ENCODE measurements at regions not wholly inside any gene's neighbourhood (a gene's known extent, or its start where the extent isn't known, plus 50 kb on each side); places are given as distances from the start of the nearest gene placed in this dataset.
A peak's percentile ranks its signal among the peaks of the same experiment; 100 is the strongest.

DNA sequence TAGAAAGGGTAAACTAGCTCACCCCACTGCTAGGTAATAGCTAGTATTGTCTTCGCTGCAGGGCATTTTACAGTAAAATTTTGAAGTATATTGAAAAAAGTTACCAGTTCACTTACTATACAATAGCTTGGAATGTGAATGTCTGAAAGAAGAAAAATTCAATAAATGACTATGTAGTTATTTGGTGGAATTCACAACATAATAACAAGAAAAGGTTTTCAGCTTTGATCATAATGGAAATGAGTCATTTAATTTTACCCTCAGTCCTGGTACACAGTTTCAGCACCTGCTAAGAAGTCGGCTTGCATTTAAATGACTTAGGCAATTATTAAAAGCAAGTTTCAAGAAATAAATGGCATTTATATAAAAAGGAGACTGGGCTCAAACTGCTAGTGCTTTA lies 90.4 kb downstream of the NUP35 start:
- H3K4me1 ChIP-seq, result no peaks in the 10 kb centered on the region
- H3K4me3 ChIP-seq, result no peak overlapping the region
- H3K9me3 ChIP-seq, result peaks cover 0 to 4% (median under 1%) of the 10 kb centered on the region in 4 donors
- no peak overlapping the region for H3K27ac ChIP-seq
- intact Hi-C loops (cut with DNase I; ENCODE audit: low total_unique reads), result no loop called here
- 88 to 94% (median 89%) methylated on average over 2 of the region's 2 CpGs for WGBS, 5 donors
- TF ChIP-seq, protein P1, sequence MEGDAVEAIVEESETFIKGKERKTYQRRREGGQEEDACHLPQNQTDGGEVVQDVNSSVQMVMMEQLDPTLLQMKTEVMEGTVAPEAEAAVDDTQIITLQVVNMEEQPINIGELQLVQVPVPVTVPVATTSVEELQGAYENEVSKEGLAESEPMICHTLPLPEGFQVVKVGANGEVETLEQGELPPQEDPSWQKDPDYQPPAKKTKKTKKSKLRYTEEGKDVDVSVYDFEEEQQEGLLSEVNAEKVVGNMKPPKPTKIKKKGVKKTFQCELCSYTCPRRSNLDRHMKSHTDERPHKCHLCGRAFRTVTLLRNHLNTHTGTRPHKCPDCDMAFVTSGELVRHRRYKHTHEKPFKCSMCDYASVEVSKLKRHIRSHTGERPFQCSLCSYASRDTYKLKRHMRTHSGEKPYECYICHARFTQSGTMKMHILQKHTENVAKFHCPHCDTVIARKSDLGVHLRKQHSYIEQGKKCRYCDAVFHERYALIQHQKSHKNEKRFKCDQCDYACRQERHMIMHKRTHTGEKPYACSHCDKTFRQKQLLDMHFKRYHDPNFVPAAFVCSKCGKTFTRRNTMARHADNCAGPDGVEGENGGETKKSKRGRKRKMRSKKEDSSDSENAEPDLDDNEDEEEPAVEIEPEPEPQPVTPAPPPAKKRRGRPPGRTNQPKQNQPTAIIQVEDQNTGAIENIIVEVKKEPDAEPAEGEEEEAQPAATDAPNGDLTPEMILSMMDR (IDR thresholded peaks at IDR 0.05), result no peak
- TF ChIP-seq POLR2AphosphoS5 (IDR thresholded peaks at IDR 0.05), result no peak
- TF ChIP-seq POLR2A (IDR thresholded peaks at IDR 0.05), result no peak
- TF ChIP-seq EP300 (IDR thresholded peaks at IDR 0.05), result no peak
- DNase-seq, result no peak
- H3K36me3 ChIP-seq, result peaks cover 0 to 3% (median 0%) of the 10 kb centered on the region in 4 donors
- no peaks in the 10 kb centered on the region for H3K27me3 ChIP-seq

DNA sequence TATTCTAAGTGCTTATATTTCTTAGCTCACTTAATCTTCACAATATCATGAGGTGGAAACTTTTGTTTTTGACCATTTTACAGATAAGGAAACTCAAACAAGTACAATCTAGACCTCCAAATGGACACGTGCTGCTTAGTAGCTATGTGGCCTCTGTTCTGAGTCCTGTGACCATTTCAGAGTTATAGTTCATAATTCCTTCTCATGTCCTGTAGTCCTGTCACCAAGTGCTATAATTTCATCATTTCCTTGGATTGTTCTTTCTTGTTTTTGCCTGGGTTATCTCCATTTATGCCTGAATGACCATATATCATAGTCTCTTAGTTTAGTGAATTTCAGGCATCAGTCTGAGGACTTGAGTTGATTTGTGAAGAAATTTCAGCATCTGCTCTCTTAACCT lies 91.7 kb downstream of the NUP35 start:
- Histone ChIP-seq H3K9me3 (no peaks in the 10 kb centered on the region), H3K4me3 (no peak overlapping the region), H3K4me1 (no peaks in the 10 kb centered on the region), H3K36me3 (no peaks in the 10 kb centered on the region), H3K27ac (no peak overlapping the region), H3K27me3 (no peaks in the 10 kb centered on the region)
- intact Hi-C loops (cut with DNase I; ENCODE audit: low total_unique reads), result no loop called here
- DNase-seq, result no peak
- no peak for TF ChIP-seq POLR2AphosphoS5 (IDR thresholded peaks at IDR 0.05)
- WGBS, 5 donors, result 0 to 26% (median 2%) methylated on average over 1 of the region's 1 CpG

DNA sequence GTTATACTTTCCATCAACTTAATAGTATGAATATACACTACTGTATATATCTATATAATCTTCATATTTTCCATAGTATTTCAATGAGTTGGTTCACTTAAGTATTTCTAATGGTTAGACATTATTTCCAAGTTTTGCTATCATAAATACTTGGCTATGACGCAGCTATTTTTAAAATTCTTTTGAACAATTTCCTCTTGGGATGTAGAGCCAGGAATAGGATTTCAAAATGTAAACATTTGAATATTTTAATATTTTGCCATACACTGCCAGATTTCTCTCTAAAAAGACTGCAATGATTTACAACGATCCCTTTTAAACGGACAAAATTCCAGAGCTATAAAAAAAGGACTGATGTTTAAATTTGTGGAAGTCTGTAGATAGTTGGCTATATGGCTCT lies 95.6 kb downstream of the NUP35 start:
- Histone ChIP-seq H3K9me3 (no peaks in the 10 kb centered on the region), H3K4me3 (no peak overlapping the region), H3K36me3 (no peaks in the 10 kb centered on the region), H3K4me1 (no peaks in the 10 kb centered on the region), H3K27ac (no peak overlapping the region), H3K27me3 (no peaks in the 10 kb centered on the region)
- WGBS, 5 donors, result 61 to 75% (median 69%) methylated on average over 3 of the region's 3 CpGs
- intact Hi-C loops (cut with DNase I; ENCODE audit: low total_unique reads), result no loop called here
- DNase-seq, result no peak
- TF ChIP-seq, protein P1 (IDR thresholded peaks at IDR 0.05), result no peak
- TF ChIP-seq POLR2A (IDR thresholded peaks at IDR 0.05) (no peak), POLR2AphosphoS5 (IDR thresholded peaks at IDR 0.05) (no peak), EP300 (IDR thresholded peaks at IDR 0.05) (no peak)

DNA sequence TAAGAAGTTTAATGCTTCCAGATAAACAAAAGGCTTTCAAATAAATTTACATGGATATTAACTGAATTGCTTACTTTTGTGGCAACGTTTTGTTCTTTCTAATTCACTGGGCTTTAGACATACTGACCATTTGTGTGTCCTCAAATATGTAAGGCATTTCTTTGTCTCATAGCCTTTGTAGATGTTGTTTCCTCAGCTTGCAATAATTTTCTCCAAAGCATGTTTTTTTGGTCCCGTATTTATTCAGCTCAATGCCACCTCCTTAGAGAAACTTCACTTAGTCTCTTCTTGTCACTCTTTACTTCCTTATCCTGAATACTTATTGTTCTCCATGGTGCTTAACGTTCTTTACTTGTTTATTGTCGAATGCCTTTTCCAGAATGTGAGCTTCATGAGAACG lies 98.5 kb downstream of the NUP35 start:
- no peaks in the 10 kb centered on the region for H3K4me1 ChIP-seq
- H3K27ac ChIP-seq, result no peak overlapping the region
- intact Hi-C loops (cut with DNase I; ENCODE audit: low total_unique reads), result no loop called here
- H3K4me3 ChIP-seq, result no peak overlapping the region
- 67 to 77% (median 70%) methylated on average over 5 of the region's 5 CpGs for WGBS, 5 donors
- no peaks in the 10 kb centered on the region for H3K9me3 ChIP-seq
- TF ChIP-seq POLR2A (IDR thresholded peaks at IDR 0.05), result no peak
- TF ChIP-seq, protein P1 (IDR thresholded peaks at IDR 0.05), result no peak
- no peak for DNase-seq
- H3K36me3 ChIP-seq, result no peaks in the 10 kb centered on the region
- no peaks in the 10 kb centered on the region for H3K27me3 ChIP-seq

DNA sequence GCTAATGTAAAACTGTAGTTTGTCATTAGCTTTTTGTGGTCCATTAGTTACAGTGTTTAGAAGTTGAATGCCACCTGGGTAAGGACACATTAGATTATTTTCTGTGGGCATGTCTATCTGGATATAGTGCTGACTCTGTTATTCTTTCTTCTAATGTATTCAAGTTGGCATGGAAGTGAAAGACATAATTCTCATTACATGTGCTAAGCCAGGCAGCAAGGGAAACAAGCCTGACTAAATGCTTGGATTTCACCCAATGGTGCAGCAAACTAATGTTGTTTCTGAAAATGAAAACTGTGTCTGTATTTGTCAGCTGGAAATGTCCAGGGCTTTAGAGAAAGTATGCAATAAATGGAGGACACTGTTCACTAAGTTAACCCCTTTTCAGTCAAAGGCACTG lies 100.7 kb downstream of the NUP35 start:
- Histone ChIP-seq H3K4me1 (no peaks in the 10 kb centered on the region), H3K4me3 (no peak overlapping the region), H3K9me3 (no peaks in the 10 kb centered on the region), H3K36me3 (no peaks in the 10 kb centered on the region), H3K27ac (no peak overlapping the region), H3K27me3 (no peaks in the 10 kb centered on the region)
- intact Hi-C loops (cut with DNase I; ENCODE audit: low total_unique reads), result no loop called here
- TF ChIP-seq POLR2A (IDR thresholded peaks at IDR 0.05), result no peak
- TF ChIP-seq, protein P1 (IDR thresholded peaks at IDR 0.05), result no peak
- no peak for TF ChIP-seq POLR2AphosphoS5 (IDR thresholded peaks at IDR 0.05)
- peak in 1 of 2 donors; percentile 59 for DNase-seq
